Stimulated activated CD4-positive, alpha-beta T cell treated with anti-CD3 and anti-CD28 coated beads, TNF-alpha, amount 100 ng/mL, for 1 hour (primary cell): ENCODE measurements at regions not wholly inside any gene's neighbourhood (a gene's known extent, or its start where the extent isn't known, plus 50 kb on each side); places are given as distances from the start of the nearest gene placed in this dataset.

Experiments
- DNase-seq, 3 donors: peaks; one replicate each; pipeline ENCODE4 v3.0.0-alpha.2; 2020; ENCODE audit warnings: low read depth in 3 of 3, low spot score in 1 of 3

- DNase-seq: no peak
These were observed 114.9 kb upstream of the ID2 start for GRCh38 chr2:8566774-8567468.

- DNase-seq: no peak
These were observed 114.2 kb upstream of the ID2 start for GRCh38 chr2:8567469-8568260.

GRCh38 chr2:8568543-8569302 lies 113.1 kb upstream of the ID2 start:
- no peak for DNase-seq

DNA sequence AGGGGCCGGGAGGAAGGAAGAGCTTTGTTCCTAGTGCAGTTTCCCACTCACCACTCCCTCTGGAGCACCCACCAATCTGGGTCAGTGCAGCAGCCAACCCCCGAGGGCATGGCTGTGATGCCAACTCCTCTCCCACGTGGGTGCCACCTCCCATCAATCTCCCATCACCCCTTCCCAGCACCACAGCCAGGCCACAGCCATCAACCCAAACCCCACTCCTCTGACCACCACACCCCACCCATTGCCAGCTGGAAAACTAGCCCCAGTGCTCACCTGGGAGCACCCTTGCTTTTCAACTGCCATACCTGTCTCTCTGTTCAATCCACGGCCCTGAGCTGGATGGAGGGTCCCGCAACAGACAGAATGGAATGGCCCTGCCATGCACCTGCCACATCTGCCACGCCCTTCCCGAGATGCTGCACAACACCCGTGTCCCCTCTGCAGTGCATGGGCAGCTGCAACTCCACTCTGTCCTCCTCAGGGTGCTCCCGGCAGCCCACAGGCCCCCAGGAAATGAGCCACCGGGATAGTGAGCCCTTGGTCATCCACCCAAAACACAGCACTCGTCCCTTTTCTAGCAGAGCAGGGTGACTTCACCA lies 112.4 kb upstream of the ID2 start:
- no peak for DNase-seq

- DNase-seq: no peak
These were observed 111.2 kb upstream of the ID2 start for GRCh38 chr2:8570637-8571036.

- no peak for DNase-seq
These were observed 110.5 kb upstream of the ID2 start for GRCh38 chr2:8571301-8571791.

GRCh38 chr2:8571792-8572499 lies 109.9 kb upstream of the ID2 start:
- DNase-seq: no peak

- DNase-seq: no peak
These were observed 109.1 kb upstream of the ID2 start for GRCh38 chr2:8572712-8573233.

- no peak for DNase-seq
These were observed 108.5 kb upstream of the ID2 start for GRCh38 chr2:8573234-8573941.

DNA sequence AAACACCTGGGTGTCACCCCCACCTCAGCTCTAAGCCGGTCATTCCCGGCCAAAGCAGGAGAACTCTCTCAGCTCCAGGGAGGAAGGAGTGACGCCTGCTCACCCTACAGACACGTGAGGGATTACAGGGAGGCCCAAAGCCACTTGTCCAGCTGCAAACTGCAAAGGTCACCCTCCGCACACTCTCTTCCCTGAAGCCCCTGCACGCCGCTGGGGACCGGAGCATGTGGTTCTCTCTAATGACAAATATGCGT lies 108.0 kb upstream of the ID2 start:
- no peak for DNase-seq

DNA sequence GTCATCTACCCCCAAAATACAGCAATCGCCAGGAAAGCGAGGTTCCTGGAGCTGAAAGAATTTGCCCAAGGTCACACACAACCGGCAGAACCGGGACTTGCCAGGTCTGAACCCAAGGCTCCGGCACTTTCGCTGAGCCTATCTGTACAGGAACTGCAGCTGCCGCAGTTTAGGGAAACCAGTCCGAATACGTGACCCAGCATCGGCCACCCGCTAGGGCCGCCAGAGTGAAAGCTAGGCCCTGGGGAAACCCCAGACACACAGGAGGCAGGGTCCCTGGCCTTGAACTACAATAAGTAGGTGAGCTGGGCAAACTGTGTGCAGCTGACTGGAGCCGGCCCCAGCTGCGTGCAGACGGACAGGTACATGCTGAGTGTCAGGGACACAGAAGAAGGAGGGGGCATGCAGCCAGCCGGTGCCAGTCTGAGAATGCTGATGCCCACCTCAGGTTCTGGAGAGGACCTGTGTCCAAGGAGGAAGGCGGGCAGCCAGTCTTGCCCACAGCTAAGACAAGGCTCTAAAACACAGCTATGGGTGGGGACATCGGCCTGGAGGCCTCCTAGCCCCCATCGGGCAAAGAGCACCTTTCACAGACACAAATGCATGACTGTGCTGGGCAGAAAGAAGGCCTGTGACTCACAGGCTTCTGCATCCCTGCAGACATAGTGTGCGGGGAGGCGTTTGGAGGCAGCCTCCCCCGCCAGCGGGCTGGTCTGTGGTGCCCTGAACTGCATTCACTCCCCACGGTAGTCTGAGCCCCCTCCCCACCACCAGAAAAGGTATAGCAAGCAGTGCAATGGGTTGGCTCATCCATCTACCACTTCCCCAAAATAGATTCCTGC lies 107.4 kb upstream of the ID2 start:
- DNase-seq: no peak

DNA sequence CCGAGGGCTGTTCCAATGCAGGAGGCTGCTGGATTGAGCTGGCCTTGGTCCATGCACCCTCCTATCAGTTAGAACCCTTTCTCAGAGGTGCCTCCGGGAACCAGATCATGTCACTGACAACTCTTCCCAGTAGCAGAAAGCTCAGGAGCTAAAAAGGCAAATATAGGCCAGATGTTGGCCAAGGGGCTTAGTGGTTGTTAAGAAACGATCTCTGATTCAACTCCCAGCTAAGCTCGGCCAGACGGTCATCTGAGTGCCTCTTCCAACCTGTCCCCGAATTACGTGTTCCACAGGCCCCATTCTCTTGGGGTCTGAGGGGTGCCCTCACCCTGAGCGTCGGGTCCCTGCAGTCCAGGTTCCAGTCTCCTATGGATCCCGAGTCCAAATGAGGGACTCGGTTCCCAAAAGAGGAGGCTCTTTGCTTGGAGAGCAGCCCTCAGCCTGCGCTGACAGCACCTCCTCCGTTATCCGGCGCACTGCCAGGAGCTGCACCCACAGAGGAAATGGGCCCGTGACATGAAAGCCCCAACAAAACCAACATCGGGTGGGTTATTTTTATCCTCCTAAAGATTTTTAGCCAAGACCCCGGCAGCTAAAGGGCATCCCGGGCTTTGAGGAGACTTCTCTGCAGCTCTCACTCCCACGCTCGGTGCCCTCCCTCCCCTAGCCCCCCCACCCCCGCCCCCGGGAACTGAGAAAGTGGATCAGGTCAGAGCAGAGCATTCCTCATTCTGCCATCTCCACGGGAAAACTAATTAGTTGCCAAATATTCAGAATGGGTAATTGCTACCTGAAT lies 106.6 kb upstream of the ID2 start:
- no peak for DNase-seq

DNA sequence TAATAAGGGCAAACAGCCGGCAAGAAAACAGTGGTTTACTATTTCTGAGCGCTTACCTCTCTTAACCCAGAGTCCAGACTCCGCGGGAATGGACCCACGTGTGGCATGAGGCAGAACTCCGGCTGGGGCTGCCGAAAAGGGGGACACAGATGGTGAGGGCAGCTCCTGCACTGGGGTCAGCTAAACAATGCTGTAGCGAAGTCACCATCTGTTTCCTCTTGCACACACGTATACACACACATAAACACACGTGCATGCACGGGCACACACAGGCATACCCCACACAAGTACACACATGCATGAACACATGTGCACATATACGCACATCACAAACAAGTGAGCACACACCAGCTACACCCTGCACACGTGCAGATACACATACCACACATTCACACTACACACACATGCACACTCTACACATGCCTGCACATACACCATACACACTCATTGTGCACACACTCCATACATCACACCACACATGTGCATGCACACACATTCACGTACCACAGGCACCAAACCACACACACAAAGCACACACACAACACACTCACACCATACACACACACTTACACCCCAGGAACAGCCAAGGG lies 105.9 kb upstream of the ID2 start:
- no peak for DNase-seq

- no peak for DNase-seq
These were observed 105.2 kb upstream of the ID2 start for GRCh38 chr2:8576525-8577167.

- no peak for DNase-seq
These were observed 104.3 kb upstream of the ID2 start for GRCh38 chr2:8577573-8577972.

DNA sequence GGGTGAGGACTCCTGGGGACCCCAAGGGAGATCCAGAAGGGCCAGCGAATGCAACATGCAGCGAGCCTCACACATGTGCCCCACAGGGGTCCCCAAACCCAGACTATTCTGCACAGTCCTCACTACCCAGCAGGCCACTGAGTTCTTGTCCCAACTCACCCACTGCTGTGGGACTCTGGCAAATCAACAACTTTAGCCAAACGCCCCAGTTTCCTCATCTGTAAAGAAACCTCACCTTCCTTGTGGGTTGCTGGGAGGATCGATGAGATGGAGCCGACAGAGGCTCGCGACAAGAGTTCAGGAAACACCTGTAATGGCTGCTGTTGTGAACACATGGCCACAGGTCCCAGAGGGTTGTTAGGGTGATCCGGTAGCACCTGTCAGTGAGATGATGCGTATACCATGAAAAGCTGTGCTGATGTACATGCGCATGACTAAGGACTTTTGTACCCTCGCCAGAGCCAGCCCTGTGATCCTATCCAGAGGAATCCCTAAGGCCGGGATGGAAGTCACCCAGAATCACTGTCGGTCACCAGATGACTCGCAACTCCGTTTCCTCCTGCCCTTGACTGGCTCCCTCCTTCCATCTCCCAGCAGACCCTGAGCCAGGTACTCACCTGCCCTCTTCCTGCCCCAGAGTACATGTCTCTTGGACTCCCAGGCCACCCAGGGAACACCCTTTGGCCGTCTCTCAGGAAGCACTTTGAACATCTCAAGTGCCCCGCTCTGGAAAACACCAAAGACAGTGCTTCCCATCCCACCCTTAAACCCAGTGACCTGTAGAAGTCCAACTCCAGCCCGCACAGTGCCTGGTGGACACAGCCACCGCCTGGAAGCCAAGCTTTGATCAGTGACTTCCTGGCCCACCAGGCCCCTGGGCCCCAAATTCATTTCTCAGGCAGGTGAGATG lies 103.3 kb upstream of the ID2 start:
- DNase-seq: no peak
